ENCODE measurements at regions not wholly inside any gene's neighbourhood (a gene's known extent, or its start where the extent isn't known, plus 50 kb on each side); places are given as distances from the start of the nearest gene placed in this dataset.

DNA sequence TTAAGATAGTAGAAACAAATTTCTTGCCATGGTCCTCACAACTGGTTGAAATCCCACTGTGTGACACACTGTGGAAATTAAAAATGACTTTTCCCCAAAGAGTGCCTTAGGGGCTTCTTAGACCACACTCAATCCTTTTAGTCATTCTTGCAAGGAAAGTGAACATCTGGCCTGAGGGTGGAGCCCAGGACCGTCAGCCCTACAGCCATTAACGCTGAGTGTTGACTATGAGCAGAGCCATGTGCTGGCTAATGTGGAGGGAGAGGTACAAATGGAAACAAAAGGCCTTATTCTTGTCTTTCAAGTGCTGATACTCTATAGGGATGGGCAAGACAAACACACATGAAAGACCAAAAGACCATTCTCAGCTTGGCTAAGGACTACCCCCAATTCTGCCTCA lies 456.5 kb downstream of the ZSWIM6 start:
- DNase-seq, result no peak
- intact Hi-C loops (cut with DNase I; ENCODE audit: low total_unique reads), result no loop called here
- TF ChIP-seq, protein P1, sequence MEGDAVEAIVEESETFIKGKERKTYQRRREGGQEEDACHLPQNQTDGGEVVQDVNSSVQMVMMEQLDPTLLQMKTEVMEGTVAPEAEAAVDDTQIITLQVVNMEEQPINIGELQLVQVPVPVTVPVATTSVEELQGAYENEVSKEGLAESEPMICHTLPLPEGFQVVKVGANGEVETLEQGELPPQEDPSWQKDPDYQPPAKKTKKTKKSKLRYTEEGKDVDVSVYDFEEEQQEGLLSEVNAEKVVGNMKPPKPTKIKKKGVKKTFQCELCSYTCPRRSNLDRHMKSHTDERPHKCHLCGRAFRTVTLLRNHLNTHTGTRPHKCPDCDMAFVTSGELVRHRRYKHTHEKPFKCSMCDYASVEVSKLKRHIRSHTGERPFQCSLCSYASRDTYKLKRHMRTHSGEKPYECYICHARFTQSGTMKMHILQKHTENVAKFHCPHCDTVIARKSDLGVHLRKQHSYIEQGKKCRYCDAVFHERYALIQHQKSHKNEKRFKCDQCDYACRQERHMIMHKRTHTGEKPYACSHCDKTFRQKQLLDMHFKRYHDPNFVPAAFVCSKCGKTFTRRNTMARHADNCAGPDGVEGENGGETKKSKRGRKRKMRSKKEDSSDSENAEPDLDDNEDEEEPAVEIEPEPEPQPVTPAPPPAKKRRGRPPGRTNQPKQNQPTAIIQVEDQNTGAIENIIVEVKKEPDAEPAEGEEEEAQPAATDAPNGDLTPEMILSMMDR (IDR thresholded peaks at IDR 0.05), result no peak
- no peak for TF ChIP-seq POLR2A (IDR thresholded peaks at IDR 0.05)
- H3K36me3 ChIP-seq (ENCODE audit: low read depth, missing control alignments), result no peaks in the 10 kb centered on the region
- 54 to 64% methylated on average over 2 of the region's 2 CpGs for WGBS, 2 donors
- no peak overlapping the region for H3K4me3 ChIP-seq
- H3K27me3 ChIP-seq, result no peaks in the 10 kb centered on the region
- no peaks in the 10 kb centered on the region for H3K4me1 ChIP-seq
- H3K27ac ChIP-seq, result no peak overlapping the region
- no peaks in the 10 kb centered on the region for H3K9me3 ChIP-seq

DNA sequence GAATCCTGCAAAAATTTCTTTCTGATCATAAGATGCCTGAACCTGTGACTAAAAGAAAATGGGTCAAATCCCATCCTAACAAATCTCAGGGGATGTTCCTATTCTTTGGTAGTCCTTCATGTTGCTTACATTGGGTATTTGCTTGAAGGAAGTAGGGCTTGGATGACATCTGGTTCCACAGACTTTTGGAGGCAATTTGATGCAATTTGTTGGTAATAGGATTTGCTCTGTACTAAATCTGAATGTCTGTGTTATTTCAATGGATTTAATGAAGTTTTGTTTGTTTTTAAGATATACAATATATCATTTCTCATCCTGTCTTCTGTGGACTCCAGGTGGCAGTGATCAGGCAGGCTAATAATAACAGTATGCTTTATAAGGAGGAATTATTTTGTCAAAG lies 457.9 kb downstream of the ZSWIM6 start:
- Histone ChIP-seq H3K27ac (no peak overlapping the region), H3K4me1 (no peaks in the 10 kb centered on the region), H3K4me3 (no peak overlapping the region), H3K9me3 (no peaks in the 10 kb centered on the region), H3K27me3 (no peaks in the 10 kb centered on the region), H3K36me3 (ENCODE audit: low read depth, missing control alignments) (no peaks in the 10 kb centered on the region)
- TF ChIP-seq, protein P1 (IDR thresholded peaks at IDR 0.05), result no peak
- no peak for TF ChIP-seq POLR2A (IDR thresholded peaks at IDR 0.05)
- intact Hi-C loops (cut with DNase I; ENCODE audit: low total_unique reads), result no loop called here
- DNase-seq, result no peak

DNA sequence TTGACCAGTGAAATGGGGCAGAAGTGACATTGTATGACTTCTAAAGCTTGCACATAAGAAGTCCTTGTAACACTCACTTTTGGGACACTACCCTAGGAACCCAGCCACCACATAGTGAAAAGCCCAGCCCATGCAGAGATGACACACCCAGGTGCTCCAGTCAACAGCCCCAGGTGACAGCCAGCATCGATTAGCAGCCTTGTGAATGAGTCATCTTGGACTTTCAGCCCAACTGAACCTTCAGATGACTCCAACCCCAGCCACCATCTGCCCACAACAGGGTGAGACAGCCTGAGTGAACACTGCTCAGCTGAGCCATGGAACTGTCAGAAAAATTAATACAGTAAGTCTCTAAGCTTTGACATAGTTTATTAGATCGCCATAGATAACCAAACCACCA lies 458.6 kb downstream of the ZSWIM6 start:
- intact Hi-C loops (cut with DNase I; ENCODE audit: low total_unique reads), result no loop called here
- TF ChIP-seq, protein P1 (IDR thresholded peaks at IDR 0.05), result no peak
- no peak for TF ChIP-seq POLR2A (IDR thresholded peaks at IDR 0.05)
- Histone ChIP-seq H3K27me3 (no peaks in the 10 kb centered on the region), H3K36me3 (ENCODE audit: low read depth, missing control alignments) (no peaks in the 10 kb centered on the region), H3K9me3 (no peaks in the 10 kb centered on the region), H3K27ac (no peak overlapping the region), H3K4me1 (no peaks in the 10 kb centered on the region), H3K4me3 (no peak overlapping the region)
- 96 to 97% methylated on average over 2 of the region's 2 CpGs for WGBS, 2 donors
- DNase-seq, result no peak

DNA sequence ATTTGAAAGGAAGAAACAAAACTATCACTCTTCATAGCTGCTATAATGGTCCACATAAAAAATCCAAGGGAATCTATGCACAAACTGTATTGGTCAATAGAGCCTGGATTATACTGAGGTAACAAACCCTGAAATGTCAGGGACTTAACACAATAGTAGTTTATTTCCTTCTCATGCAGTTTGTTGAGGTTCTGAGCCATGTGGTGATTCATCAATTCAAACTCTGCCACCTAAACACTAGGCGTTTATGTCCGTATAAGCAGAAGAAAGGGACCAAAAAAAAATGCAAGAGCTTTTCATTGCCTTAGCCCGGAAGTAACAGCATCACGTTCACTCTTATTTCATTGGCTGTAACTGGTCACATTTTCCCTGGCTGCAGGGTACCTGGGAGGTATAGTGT lies 464.7 kb downstream of the ZSWIM6 start:
- Histone ChIP-seq H3K4me1 (no peaks in the 10 kb centered on the region), H3K36me3 (ENCODE audit: low read depth, missing control alignments) (no peaks in the 10 kb centered on the region), H3K9me3 (no peaks in the 10 kb centered on the region), H3K27ac (no peak overlapping the region), H3K4me3 (no peak overlapping the region), H3K27me3 (no peaks in the 10 kb centered on the region)
- TF ChIP-seq, protein P1 (IDR thresholded peaks at IDR 0.05), result no peak
- no peak for TF ChIP-seq POLR2A (IDR thresholded peaks at IDR 0.05)
- WGBS, 2 donors, result 90 to 91% methylated on average over 4 of the region's 4 CpGs
- intact Hi-C loops (cut with DNase I; ENCODE audit: low total_unique reads), result no loop called here
- no peak for DNase-seq

DNA sequence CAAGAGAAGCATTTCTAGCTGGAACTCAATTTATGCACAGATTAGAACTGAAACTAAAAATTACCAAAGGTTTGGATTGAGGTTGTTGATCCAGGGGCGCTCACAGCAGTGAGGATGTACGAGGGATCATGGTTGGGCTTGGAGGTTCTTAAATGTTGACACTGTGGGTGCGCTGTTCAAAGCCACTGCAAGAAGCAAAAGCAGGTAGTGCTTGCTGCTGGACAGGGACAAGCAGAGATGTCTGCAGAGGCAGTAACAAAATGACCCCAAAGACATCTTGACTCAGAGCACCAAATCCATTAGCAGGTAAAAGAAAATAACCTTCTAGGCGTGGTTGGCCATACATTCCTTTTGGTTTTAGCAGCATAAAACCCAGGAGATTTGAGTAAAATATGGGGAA lies 468.4 kb downstream of the ZSWIM6 start:
- DNase-seq, result no peak
- H3K4me1 ChIP-seq, result no peaks in the 10 kb centered on the region
- no peaks in the 10 kb centered on the region for H3K36me3 ChIP-seq (ENCODE audit: low read depth, missing control alignments)
- H3K9me3 ChIP-seq, result no peaks in the 10 kb centered on the region
- intact Hi-C loops (cut with DNase I; ENCODE audit: low total_unique reads), result no loop called here
- WGBS, 2 donors, result 81 to 98% methylated on average over 4 of the region's 4 CpGs
- TF ChIP-seq, protein P1 (IDR thresholded peaks at IDR 0.05), result no peak
- no peak overlapping the region for H3K4me3 ChIP-seq
- H3K27ac ChIP-seq, result no peak overlapping the region
- H3K27me3 ChIP-seq, result no peaks in the 10 kb centered on the region

Measured in testis (tissue), 2 donors.